ENCODE measurements at regions not wholly inside any gene's neighbourhood (a gene's known extent, or its start where the extent isn't known, plus 50 kb on each side); places are given as distances from the start of the nearest gene placed in this dataset.

- Histone ChIP-seq H3K4me1 (ENCODE audit: insufficient read depth, low read length) (no peaks in the 10 kb centered on the region), H3K79me2 (ENCODE audit: insufficient read depth, low read length) (no peaks in the 10 kb centered on the region), H3K4me3 (replicated peaks in 1 of 3; ENCODE audit: insufficient read depth in 1 of 3, low read depth in 2 of 3, low read length in 3 of 3) (no peak overlapping the region), H3K27me3 (ENCODE audit: control insufficient read depth in 1 of 2, insufficient read depth in 2 of 2, low read length in 2 of 2) (no peaks in the 10 kb centered on the region), H2AFZ (ENCODE audit: low read length) (no peak overlapping the region), H3K9me3 (ENCODE audit: low read length) (no peaks in the 10 kb centered on the region; the same call in 1 of the 2 replicates), H4K20me1 (ENCODE audit: insufficient read depth, low read length) (no peaks in the 10 kb centered on the region), H3K4me2 (ENCODE audit: low read depth, low read length) (no peak overlapping the region), H3K9ac (ENCODE audit: insufficient read depth, low read depth, low read length) (no peak overlapping the region), H3K36me3 (replicated peaks in 1 of 2; ENCODE audit: control insufficient read depth in 1 of 2, insufficient read depth in 2 of 2, low read length in 2 of 2) (no peaks in the 10 kb centered on the region), H3K27ac (ENCODE audit: extremely low read length, insufficient read depth, low read length) (no peak overlapping the region)
- CTCF ChIA-PET (ENCODE audit: low intra/inter-chr PET ratio, low total read pairs): no interaction called here
- no peak for FAIRE-seq
- no peak for DNase-seq (ENCODE audit: low spot score)
- BruUV-seq (replicated peaks): no TSS peak
- ATAC-seq: no peak
- POLR2A ChIA-PET: no interaction called here
- intact Hi-C loops (cut with micrococcal nuclease; ENCODE audit: unreplicated experiment) (no loop called here), in situ Hi-C loops (cut with HindIII; ENCODE audit: extremely low pct_ligation_motif_present, low pct_unique_long_range_greater_than_20kb) (no loop called here)
- no peak for TF ChIP-seq ZNF724P (CRISPR knock-in tag; IDR thresholded peaks at IDR 0.05; ENCODE audit: borderline replicate concordance)
- TF ChIP-seq ZFY (CRISPR knock-in tag; IDR thresholded peaks at IDR 0.05): no peak
- TF ChIP-seq ZNF687 (CRISPR knock-in tag; IDR thresholded peaks at IDR 0.05): no peak
- TF ChIP-seq RFXANK (CRISPR knock-in tag; IDR thresholded peaks at IDR 0.05): no peak
- no peak for TF ChIP-seq ZNF674 (CRISPR knock-in tag; IDR thresholded peaks at IDR 0.05; ENCODE audit: low read depth)
- no peak for TF ChIP-seq BCL3 (CRISPR knock-in tag; IDR thresholded peaks at IDR 0.05)
- no peak for TF ChIP-seq NAIF1 (CRISPR knock-in tag; IDR thresholded peaks at IDR 0.05; ENCODE audit: borderline replicate concordance)
- TF ChIP-seq ZNF800 (CRISPR knock-in tag; IDR thresholded peaks at IDR 0.05): no peak
- TF ChIP-seq ZMAT3 (CRISPR knock-in tag; conservative IDR thresholded peaks at IDR 0.05): no peak
- no peak for TF ChIP-seq PHF20 (CRISPR knock-in tag; IDR thresholded peaks at IDR 0.05)
- no peak for TF ChIP-seq SALL1 (CRISPR knock-in tag; IDR thresholded peaks at IDR 0.05)
- no peak for TF ChIP-seq ZNF205 (CRISPR knock-in tag; IDR thresholded peaks at IDR 0.05)
- TF ChIP-seq KAT7 (CRISPR knock-in tag; IDR thresholded peaks at IDR 0.05; ENCODE audit: borderline replicate concordance): no peak
- TF ChIP-seq KLF13 (CRISPR knock-in tag; IDR thresholded peaks at IDR 0.05): no peak
- TF ChIP-seq HNRNPLL (IDR thresholded peaks at IDR 0.05; ENCODE audit: low read depth, low read length, poor library complexity, severe bottlenecking): no peak
- no peak for TF ChIP-seq PAF1 (CRISPR knock-in tag; IDR thresholded peaks at IDR 0.05)
- TF ChIP-seq ZBTB46 (CRISPR knock-in tag; IDR thresholded peaks at IDR 0.05; ENCODE audit: borderline replicate concordance): no peak
- no peak for TF ChIP-seq ZFP82 (CRISPR knock-in tag; IDR thresholded peaks at IDR 0.05; ENCODE audit: borderline replicate concordance)
Observed at GRCh38 chr3:146308222-146308621, 57.3 kb upstream of the PLSCR4 start.
